Mononuclear cell (primary cell): ENCODE measurements at regions not wholly inside any gene's neighbourhood (a gene's known extent, or its start where the extent isn't known, plus 50 kb on each side); places are given as distances from the start of the nearest gene placed in this dataset.
"Not testable (repeated sequence)": the region's sequence is repeated elsewhere in the genome, so short reads cannot be mapped to it uniquely, and the experiment has no call there.

Experiments
- H3K27me3 ChIP-seq: 2 replicates; pipeline ENCODE4 v1.6.0; 2011; ENCODE audit warnings: low read length, control low read depth; ENCODE audit not compliant: insufficient read depth
- H3K4me1 ChIP-seq: 2 replicates; pipeline ENCODE4 v1.5.1; 2011; ENCODE audit warnings: mild to moderate bottlenecking, low read length, control low read depth; ENCODE audit not compliant: insufficient read depth
- H3K4me3 ChIP-seq: 2 replicates; pipeline ENCODE4 v1.5.1; 2011; ENCODE audit warnings: mild to moderate bottlenecking, low read length, moderate library complexity
- H3K9me3 ChIP-seq: 2 replicates; pipeline ENCODE4 v1.5.1; 2011; ENCODE audit warnings: low read depth, mild to moderate bottlenecking, control low read depth, low read length

DNA sequence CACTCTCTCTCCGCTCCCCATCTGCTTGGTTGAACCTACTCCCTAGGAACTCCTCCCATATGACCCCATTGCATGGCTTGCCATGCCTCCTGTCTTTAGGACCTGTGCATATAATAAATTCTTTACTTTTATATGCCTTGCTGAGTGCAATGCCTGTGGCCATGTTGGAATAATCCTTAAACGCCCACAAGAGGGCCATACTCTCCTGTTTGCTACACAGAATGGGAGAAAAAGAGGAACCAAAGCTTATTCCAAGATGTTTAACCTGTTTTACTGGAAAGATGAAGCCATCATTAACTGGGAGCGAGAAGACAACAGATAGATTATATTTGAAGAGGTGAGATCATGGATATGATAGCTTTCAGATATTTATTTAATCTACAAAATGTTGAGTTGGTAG is 1097.8 kb downstream of the NAALADL2 start:
- H3K27me3 ChIP-seq, result no peaks in the 10 kb centered on the region
- no peak overlapping the region for H3K4me3 ChIP-seq
- H3K9me3 ChIP-seq, result peaks cover 12% of the 10 kb centered on the region
- no peaks in the 10 kb centered on the region for H3K4me1 ChIP-seq

DNA sequence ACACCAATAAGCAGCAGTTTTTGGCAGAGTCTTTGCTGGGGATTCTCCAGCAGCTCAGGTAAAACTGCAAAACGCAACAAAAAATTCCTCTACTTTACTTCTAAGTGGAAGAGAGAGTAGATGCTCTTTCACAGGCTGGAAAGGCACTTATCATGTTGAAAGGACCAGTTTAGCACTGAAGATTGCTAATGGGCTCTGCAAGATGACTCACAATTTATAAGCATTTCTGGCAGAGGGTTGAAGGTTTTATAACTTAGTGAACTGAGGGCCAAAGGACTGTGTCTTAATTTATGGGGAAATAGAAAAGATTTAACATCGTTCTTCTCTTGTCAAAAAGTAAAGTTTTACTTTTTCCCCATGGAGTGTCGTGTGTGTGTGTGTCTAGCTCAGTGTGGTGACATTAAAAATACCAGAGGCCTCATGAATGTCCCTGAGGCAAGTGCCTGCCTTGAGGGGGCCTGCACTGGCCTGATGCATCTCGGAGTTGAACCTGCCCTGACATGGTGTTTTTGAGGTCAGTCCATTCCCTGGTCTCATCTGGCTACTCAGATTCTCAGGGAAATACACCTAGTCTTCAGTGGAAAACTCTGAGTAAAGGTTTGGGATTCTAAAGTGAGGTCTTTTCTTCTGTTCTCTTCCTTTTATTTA is 1092.0 kb downstream of the NAALADL2 start:
- H3K27me3 ChIP-seq, result no peaks in the 10 kb centered on the region
- no peaks in the 10 kb centered on the region for H3K9me3 ChIP-seq
- no peak overlapping the region for H3K4me3 ChIP-seq
- no peaks in the 10 kb centered on the region for H3K4me1 ChIP-seq

- Histone ChIP-seq H3K4me1 (no peaks in the 10 kb centered on the region), H3K9me3 (peaks cover 30% of the 10 kb centered on the region), H3K4me3 (no peak overlapping the region), H3K27me3 (no peaks in the 10 kb centered on the region)
Measured at GRCh38 chr3:175948041-175948440, 1088.9 kb downstream of the NAALADL2 start.

GRCh38 chr3:175941352-175941751 is 1082.2 kb downstream of the NAALADL2 start:
- Histone ChIP-seq H3K27me3 (no peaks in the 10 kb centered on the region), H3K4me3 (no peak overlapping the region), H3K4me1 (no peaks in the 10 kb centered on the region), H3K9me3 (peaks cover 35% of the 10 kb centered on the region)

DNA sequence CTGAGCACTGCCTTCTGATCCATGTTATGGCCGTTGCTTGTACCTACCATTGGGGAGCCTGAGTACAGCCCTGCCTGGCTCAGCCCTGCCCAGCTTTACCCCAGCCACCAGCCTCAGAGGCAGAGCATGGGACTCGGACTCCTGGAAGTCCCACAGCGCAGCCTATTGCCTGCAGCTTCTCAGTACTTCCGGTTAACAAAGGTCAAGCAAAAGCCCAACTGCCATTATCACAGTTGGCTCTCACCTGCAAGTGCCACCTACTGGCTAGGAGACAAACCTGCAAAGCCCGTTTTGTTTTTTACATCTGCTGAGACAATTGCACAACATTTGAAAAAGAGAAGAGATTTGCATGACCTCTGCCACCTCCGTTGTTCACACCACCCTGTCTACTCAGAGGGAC is 1081.7 kb downstream of the NAALADL2 start:
- Histone ChIP-seq H3K4me3 (no peak overlapping the region), H3K27me3 (no peaks in the 10 kb centered on the region), H3K4me1 (no peaks in the 10 kb centered on the region), H3K9me3 (peaks cover 33% of the 10 kb centered on the region)

DNA sequence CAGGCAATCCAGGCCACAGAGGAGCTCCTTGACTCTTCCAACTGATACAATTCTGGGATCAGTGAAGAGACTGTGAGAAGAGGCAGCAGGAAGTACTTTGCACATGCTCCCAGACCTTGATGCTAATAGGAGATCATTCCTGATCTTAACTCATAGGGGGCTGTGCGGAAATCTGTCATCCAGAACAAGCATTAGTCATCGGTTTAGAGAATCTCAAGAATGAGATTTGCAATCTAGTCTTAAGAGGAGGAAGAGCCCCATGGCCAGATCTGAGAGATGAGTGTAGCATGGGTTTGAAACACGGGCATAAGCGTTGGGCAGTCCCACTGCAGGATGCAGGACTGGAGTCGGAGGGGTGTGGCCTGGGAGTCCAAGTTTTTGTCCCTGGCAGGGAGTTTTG is 1081.1 kb downstream of the NAALADL2 start:
- H3K9me3 ChIP-seq, result peaks cover 26% of the 10 kb centered on the region

DNA sequence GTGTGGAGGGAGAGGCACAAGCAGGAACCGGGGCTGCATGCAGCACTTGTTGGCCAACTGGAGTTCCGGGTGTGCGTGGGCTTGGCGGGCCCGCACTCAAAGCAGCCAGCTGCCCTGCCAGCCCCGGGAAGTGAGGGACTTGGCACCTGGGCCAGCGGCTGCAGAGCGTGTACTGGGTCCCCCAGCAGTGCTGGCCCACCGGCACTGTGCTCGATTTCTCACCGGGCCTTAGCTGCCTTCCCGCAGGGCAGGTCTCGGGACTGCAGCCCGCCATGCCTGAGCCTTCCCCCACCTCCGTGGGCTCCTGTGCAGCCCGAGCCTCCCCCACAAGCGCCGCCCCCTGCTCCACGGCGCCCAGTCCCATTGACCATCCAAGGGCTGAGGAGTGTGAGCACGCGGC is 1078.2 kb downstream of the NAALADL2 start:
- H3K27me3 ChIP-seq, H3K4me1 ChIP-seq, H3K9me3 ChIP-seq, H3K4me3 ChIP-seq: not testable (repeated sequence)

More for the DNA sequence above, 1081.1 kb downstream of the NAALADL2 start:
- H3K27me3 ChIP-seq, result no peaks in the 10 kb centered on the region
- H3K4me3 ChIP-seq, result no peak overlapping the region
- H3K4me1 ChIP-seq, result no peaks in the 10 kb centered on the region

DNA sequence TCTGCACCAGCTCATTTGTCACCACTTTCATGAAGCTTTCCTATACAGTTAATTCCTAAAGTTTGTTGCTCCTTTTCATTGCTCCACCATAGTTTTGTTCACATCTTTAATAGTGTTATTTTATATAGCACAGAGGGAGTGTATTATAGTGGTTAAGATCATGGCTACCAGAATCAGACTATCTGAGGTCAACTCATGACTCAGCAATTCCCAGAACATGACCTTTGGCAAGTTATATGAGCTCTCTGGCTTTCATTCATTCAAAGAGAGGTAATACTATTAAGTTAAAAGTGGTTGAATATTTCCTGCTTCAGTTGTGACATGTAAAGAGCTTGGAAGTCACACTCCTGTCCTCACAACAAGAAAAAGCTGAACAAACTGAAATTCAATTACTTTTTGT is 1073.5 kb downstream of the NAALADL2 start:
- H3K4me1 ChIP-seq, result no peaks in the 10 kb centered on the region
- H3K4me3 ChIP-seq, result no peak overlapping the region
- H3K27me3 ChIP-seq, result no peaks in the 10 kb centered on the region
- H3K9me3 ChIP-seq, result no peaks in the 10 kb centered on the region

- Histone ChIP-seq H3K27me3 (no peaks in the 10 kb centered on the region), H3K4me1 (no peaks in the 10 kb centered on the region), H3K4me3 (no peak overlapping the region), H3K9me3 (no peaks in the 10 kb centered on the region)
Measured at GRCh38 chr3:175919133-175919532, 1060.0 kb downstream of the NAALADL2 start.

GRCh38 chr3:175916191-175916934 is 1057.2 kb downstream of the NAALADL2 start:
- Histone ChIP-seq H3K9me3 (no peaks in the 10 kb centered on the region), H3K4me3 (no peak overlapping the region), H3K27me3 (no peaks in the 10 kb centered on the region), H3K4me1 (no peaks in the 10 kb centered on the region)

DNA sequence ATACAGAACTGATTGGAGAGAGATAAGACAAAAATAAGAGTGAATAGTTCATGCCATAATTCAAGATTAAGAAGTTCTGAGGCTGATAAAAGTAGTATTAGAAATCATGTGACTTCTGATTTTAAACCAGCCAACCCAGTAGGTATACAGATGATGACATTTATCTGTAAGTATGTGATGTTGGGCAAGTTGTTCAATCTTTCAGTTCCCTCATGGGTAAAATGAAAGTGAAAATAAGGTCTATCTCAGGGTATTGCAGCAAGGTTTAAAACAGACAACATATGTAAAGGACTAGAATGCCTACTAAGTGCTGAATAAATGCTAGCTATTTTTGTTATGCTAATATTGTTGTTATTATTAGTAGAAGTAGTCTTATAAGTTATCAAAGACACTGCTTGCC is 1055.7 kb downstream of the NAALADL2 start:
- no peaks in the 10 kb centered on the region for H3K27me3 ChIP-seq
- no peaks in the 10 kb centered on the region for H3K4me1 ChIP-seq
- no peaks in the 10 kb centered on the region for H3K9me3 ChIP-seq
- H3K4me3 ChIP-seq, result no peak overlapping the region

- Histone ChIP-seq H3K9me3 (no peaks in the 10 kb centered on the region), H3K4me1 (no peaks in the 10 kb centered on the region), H3K4me3 (no peak overlapping the region), H3K27me3 (no peaks in the 10 kb centered on the region)
Measured at GRCh38 chr3:175913286-175913685, 1054.2 kb downstream of the NAALADL2 start.

DNA sequence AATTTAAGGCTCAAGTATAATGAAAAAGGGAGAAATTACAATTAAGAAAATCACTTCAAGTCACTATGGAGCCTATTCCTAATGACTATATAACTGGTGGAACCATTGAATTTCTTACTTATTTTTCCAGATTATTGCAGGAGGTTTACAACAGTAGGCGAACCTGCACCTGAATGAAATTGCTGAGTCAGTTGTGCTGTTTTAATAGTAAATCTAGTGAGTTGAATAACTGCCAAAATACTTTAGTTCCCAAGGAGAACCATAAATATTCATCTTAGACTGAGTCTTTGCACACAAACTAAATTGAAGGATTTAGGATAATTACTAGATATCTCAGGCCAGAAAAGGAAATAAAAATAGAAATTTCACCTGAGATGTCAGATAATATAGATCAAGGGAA is 1052.8 kb downstream of the NAALADL2 start:
- Histone ChIP-seq H3K27me3 (no peaks in the 10 kb centered on the region), H3K4me1 (no peaks in the 10 kb centered on the region), H3K4me3 (no peak overlapping the region), H3K9me3 (no peaks in the 10 kb centered on the region)

DNA sequence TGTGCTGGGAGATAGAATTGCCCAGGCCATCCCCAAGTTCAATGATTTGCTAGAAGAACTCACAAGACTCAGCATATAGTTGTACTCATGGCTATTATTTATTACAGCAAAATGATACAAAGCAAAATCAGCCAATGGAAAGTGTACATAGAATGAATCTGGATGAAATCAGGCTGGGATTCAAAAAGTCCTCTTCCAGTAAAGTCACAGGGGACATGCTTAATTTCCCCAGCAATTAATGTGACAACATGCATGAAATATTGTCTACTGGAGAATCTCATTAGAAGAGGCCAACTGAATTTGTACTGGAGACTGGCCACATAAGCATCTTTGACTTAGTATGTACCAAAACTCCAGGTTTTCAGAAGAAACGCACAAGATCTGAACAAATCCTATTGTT is 1043.1 kb downstream of the NAALADL2 start:
- H3K4me3 ChIP-seq, result no peak overlapping the region
- H3K4me1 ChIP-seq, result no peaks in the 10 kb centered on the region
- H3K9me3 ChIP-seq, result no peaks in the 10 kb centered on the region
- no peaks in the 10 kb centered on the region for H3K27me3 ChIP-seq

DNA sequence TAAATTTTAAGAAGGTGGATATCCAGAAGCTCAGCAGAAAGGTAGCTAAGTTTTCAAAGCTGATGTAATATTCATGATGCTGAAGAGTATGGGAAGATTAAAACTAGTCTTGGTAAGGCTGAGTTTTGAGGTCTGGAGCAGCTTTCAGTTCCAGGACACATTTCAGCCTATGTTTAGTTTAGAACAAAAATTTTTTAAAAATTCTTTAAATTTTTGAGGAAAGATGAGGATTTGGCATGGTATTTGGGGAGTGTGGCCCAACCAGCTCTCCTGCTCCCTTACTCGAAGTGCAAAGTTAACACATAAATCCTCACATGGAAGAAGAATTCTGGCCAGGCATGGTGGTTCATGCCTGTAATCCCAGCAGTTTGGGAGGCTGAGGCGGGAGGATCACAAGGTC is 1039.1 kb downstream of the NAALADL2 start:
- no peaks in the 10 kb centered on the region for H3K27me3 ChIP-seq
- H3K9me3 ChIP-seq, result no peaks in the 10 kb centered on the region
- no peak overlapping the region for H3K4me3 ChIP-seq
- no peaks in the 10 kb centered on the region for H3K4me1 ChIP-seq

GRCh38 chr3:175896655-175897054 is 1037.5 kb downstream of the NAALADL2 start:
- Histone ChIP-seq H3K27me3 (no peaks in the 10 kb centered on the region), H3K4me3 (no peak overlapping the region), H3K9me3 (no peaks in the 10 kb centered on the region), H3K4me1 (no peaks in the 10 kb centered on the region)
